ENCODE measurements at regions not wholly inside any gene's neighbourhood (a gene's known extent, or its start where the extent isn't known, plus 50 kb on each side); places are given as distances from the start of the nearest gene placed in this dataset.

GRCh38 chr15:94704946-94705345, 473.6 kb downstream of the MCTP2 start:
- ATAC-seq (no peak), DNase-seq (no peak)
- Histone ChIP-seq H3K4me1 (peaks cover 3% of the 10 kb centered on the region), H3K4me3 (no peak overlapping the region), H3K9me3 (no peaks in the 10 kb centered on the region), H3K27me3 (ENCODE audit: low read depth) (no peaks in the 10 kb centered on the region), H3K27ac (no peak overlapping the region), H3K36me3 (no peaks in the 10 kb centered on the region)
- TF ChIP-seq CTCF (IDR thresholded peaks at IDR 0.05) = no peak
- intact Hi-C loops (cut with DNase I) = no loop called here

- ATAC-seq = no peak
- no peak overlapping the region for H3K4me3 ChIP-seq
- no peak for TF ChIP-seq CTCF (IDR thresholded peaks at IDR 0.05)
- no peak for DNase-seq
- H3K27me3 ChIP-seq (ENCODE audit: low read depth) = no peaks in the 10 kb centered on the region
- no peaks in the 10 kb centered on the region for H3K9me3 ChIP-seq
- no peaks in the 10 kb centered on the region for H3K36me3 ChIP-seq
- no peak overlapping the region for H3K27ac ChIP-seq
- intact Hi-C loops (cut with DNase I) = no loop called here
- H3K4me1 ChIP-seq = no peaks in the 10 kb centered on the region
These were observed 478.0 kb downstream of the MCTP2 start for GRCh38 chr15:94709319-94709718.

GRCh38 chr15:94722024-94722636, 490.8 kb downstream of the MCTP2 start:
- no peaks in the 10 kb centered on the region for H3K9me3 ChIP-seq
- intact Hi-C loops (cut with DNase I) = no loop called here
- no peak overlapping the region for H3K27ac ChIP-seq
- H3K4me1 ChIP-seq = no peaks in the 10 kb centered on the region
- no peaks in the 10 kb centered on the region for H3K36me3 ChIP-seq
- no peak for DNase-seq
- H3K27me3 ChIP-seq (ENCODE audit: low read depth) = no peaks in the 10 kb centered on the region
- H3K4me3 ChIP-seq = no peak overlapping the region
- no peak for ATAC-seq
- TF ChIP-seq CTCF (IDR thresholded peaks at IDR 0.05) = no peak

- no peaks in the 10 kb centered on the region for H3K4me1 ChIP-seq
- H3K27ac ChIP-seq = no peak overlapping the region
- no peaks in the 10 kb centered on the region for H3K9me3 ChIP-seq
- no peaks in the 10 kb centered on the region for H3K36me3 ChIP-seq
- no peaks in the 10 kb centered on the region for H3K27me3 ChIP-seq (ENCODE audit: low read depth)
- no peak overlapping the region for H3K4me3 ChIP-seq
- DNase-seq (no peak), ATAC-seq (no peak)
- intact Hi-C loops (cut with DNase I) = no loop called here
- TF ChIP-seq CTCF (IDR thresholded peaks at IDR 0.05) = no peak
These were observed 492.4 kb downstream of the MCTP2 start for GRCh38 chr15:94723801-94724200.

GRCh38 chr15:94731286-94731685, 499.9 kb downstream of the MCTP2 start:
- DNase-seq (no peak), ATAC-seq (no peak)
- no peaks in the 10 kb centered on the region for H3K27me3 ChIP-seq (ENCODE audit: low read depth)
- intact Hi-C loops (cut with DNase I) = no loop called here
- H3K27ac ChIP-seq = no peak overlapping the region
- H3K4me3 ChIP-seq = no peak overlapping the region
- no peaks in the 10 kb centered on the region for H3K36me3 ChIP-seq
- no peaks in the 10 kb centered on the region for H3K9me3 ChIP-seq
- no peak for TF ChIP-seq CTCF (IDR thresholded peaks at IDR 0.05)
- H3K4me1 ChIP-seq = no peaks in the 10 kb centered on the region

GRCh38 chr15:94734460-94734859, 503.1 kb downstream of the MCTP2 start:
- no peaks in the 10 kb centered on the region for H3K9me3 ChIP-seq
- TF ChIP-seq CTCF (IDR thresholded peaks at IDR 0.05) = no peak
- ATAC-seq = no peak

More at GRCh38 chr15:94734460-94734859, 503.1 kb downstream of the MCTP2 start:
- no peak overlapping the region for H3K27ac ChIP-seq
- H3K4me3 ChIP-seq = no peak overlapping the region
- intact Hi-C loops (cut with DNase I) = no loop called here
- H3K27me3 ChIP-seq (ENCODE audit: low read depth) = no peaks in the 10 kb centered on the region
- DNase-seq = no peak
- no peaks in the 10 kb centered on the region for H3K4me1 ChIP-seq
- no peaks in the 10 kb centered on the region for H3K36me3 ChIP-seq

Measured in lower lobe of right lung (tissue), 2 donors.